SW480 (cell line): ENCODE measurements at regions not wholly inside any gene's neighbourhood (a gene's known extent, or its start where the extent isn't known, plus 50 kb on each side); places are given as distances from the start of the nearest gene placed in this dataset.
A peak's percentile ranks its signal among the peaks of the same experiment; 100 is the strongest.

Experiments used
- DNase-seq: peaks from one replicate; pipeline ENCODE4 v3.0.0-alpha.2; 2016; ENCODE audit warnings: low spot score

DNA sequence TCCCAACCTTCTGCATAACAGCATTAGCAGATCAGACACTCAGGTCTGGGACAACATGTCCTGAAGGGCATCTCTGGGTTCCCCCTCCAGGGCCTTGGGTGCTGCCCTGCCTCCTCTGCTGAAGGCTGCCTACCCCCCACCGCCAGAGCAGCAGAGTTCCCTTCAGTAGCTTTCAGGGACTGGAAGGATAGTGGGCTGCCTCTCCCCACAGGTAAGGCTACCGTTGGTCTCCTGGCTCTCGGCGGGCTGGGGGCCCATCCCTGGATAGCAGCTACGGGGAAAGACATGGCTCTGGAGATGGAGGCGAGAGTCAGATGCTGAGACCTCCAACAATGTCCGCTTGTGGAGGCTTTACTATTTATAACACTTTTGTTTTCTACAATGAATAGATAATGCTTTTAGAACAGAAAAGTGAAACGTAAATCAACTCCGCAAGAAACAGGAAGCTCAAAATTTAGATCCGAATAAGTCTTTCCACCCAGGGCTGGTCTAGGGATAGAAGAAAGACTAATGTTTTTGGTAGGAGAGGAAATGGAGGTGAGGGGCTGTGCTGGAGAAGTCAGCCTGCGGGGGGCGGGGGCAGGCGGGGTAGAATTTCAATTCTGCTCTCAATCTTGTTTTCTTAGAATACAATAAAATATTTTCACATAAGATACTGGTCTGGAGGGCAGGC is 58.4 kb downstream of the ARL4C start:
- DNase-seq, result no peak

DNA sequence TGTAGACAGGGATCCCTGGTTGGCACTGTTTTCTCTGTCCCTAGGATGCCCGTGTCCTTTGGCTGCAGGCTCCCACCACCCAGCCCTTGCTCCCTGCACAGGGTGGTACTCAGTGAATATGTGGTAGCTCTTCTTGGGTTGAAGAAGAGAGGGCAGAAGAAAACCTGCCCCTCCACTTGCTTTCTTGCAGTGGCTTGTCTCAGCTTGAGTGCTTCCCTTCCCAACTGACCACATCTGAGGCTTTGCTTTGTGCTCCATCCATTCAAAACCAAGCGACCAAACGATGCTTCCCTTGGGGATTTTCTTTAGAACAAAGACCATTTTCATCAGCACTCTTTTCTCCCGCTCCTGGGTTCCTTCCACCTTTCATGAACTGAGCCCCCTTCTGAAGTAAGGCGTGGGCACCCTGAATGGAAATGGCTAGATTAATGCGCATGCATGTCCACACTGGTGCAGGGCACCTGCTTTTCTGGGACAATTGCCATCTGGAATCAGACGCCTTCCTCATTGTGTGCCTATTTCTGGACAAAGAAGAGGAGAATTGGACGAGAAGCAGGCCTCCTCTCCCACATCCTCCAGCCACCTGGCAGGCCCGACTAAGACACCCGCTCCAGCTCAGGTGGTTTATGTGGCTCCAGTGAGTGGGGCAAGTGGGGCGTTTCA is 59.1 kb downstream of the ARL4C start:
- DNase-seq, result peak; percentile 45

DNA sequence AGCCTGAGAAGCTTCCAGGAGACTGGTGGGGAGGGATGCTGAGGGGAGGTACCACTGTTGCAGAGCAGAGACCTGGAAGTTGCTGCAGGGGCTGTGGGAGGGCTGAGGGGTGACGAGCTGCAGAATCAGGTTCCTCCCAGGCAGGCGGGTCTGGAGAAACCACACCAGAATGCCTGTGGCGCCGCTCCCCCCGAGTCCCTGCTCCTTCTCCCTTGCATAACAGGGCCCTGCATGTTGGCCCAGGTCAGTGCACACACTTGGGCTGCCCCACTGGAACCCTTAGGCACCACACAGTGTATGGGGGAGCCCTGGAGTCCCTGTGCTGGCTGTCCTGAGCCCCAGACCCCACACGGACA is 60.4 kb downstream of the ARL4C start:
- peak; percentile 29 for DNase-seq

DNA sequence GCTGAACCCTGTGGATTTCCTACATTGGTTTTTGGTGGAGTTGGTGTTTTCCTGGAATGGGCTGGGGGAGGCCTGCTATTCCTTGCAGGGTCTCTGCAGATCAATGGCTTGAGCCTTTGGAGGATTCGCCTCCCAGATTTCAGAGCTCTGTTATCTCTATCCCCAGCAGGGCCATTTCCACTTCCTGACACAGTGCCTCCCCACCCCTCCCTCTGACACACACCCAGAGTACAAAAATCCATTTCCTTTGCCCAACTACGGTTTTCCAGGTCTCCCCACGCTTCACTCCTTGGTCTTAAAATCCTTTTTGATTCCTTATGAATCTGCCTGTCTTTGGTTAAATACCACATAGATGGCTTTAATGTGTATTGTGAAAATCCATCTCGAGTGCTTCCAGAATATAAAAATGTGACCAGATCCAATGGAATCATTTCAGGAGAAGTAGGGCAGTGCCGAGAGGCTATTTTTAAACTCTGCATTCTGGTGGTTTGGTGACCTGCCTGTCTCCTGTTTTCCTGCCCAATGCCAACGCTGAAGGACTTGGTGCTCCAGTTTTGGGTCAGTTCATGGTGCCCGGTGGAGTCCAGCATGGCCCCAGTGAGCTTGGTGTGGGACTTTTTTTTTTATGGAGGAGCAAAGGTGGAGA is 60.9 kb downstream of the ARL4C start:
- no peak for DNase-seq

DNA sequence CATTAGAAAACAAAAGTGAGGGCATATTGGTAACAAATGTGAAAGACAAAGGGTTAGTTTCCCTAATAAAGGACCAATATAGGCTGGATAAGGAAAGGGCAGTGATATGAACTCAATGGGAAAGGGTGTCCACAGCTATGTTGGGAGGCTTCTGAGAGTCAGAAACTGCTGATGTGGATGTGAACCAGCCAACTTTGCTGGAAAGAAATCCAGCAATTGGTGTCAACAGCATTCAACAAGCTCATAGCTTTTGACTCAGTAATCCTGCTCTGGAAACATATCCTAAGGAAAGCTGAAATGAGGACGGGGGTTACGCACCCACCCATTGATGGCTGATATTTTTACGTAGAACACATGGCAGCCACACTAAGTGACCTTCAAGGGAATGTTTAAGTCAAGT is 63.7 kb downstream of the ARL4C start:
- DNase-seq, result no peak

DNA sequence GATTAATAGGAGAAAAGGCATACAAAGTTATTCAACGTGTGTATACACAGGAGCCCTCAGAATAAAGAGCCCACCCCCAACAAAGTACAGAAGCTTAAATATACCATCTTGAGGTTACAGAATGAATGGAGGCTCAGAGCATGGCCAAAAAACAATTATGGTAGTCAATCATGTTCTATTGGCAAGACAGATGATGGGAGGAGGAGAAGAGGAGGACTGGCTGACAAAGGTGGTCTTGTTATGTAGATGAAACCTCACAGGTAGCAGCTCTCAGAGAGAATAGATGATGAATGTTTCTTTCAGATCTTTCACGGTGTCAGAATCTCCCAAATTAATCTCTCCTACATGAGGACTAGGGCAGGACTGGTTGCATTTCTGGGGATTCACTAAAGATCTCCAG is 66.0 kb downstream of the ARL4C start:
- no peak for DNase-seq

DNA sequence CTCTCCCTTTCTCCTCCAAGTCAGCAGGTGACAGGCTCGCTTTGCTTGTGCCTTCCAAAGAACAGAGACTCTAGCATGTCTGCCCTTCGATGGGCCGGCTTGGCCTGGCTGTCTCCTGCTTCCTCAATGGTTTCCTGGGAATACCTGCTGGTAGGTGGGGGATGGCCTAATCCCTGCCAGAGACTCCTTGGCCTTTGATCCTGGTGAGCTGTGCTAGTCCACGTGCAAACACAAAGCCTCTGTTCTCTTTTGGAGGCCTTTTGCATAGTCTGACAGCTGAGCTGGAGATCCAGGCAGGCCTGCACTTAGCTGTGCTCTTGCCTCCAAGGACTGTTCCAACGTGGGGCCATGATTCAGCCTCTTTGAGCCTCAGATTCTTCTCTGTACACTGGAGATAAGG is 67.6 kb downstream of the ARL4C start:
- no peak for DNase-seq

DNA sequence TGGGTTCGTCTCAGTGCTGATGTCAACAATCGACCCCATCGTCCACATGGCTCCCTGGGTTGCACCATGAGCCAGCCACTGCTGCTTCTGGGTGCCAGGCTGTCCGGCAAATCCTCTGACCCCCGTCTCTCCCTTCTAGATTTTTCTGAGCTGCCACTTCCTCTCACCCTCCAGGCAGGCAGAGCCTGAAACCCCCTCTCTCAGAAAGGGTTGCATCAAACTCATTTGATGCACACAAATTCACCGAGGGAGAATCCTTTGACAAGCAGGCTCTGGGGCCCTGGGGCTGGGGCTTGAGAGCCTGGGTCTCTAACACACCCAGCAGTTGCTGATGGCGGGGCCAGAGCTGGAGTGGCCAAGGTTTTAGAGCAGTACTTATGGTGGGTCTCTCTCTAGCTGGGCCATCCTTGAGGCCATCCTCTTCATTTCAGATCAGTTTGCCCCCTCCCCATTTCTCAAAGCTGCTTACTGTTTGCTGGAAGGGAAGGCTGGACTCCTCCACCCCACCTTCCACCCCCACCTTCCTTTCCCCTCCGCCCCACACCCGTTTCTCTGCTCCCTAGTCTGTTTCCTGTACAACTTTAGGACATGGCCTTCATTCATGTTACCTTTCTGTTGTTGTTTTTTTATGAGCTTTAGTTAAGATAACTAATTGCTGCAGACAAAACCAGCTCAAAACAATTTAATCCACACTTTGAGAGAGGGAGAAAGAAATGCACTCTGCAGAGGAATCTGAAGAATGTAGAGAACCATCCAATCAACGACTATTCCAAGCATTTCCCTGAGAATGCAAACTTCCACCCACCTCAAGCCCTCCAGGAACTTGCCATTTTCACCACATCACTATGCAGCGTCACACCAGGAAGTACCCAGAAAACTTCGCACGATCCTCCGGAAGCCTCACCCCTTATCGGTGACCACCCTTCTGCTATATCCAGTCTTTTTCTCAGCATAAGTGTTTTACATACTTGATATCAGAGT is 69.5 kb downstream of the ARL4C start:
- DNase-seq, result peak; percentile 75

DNA sequence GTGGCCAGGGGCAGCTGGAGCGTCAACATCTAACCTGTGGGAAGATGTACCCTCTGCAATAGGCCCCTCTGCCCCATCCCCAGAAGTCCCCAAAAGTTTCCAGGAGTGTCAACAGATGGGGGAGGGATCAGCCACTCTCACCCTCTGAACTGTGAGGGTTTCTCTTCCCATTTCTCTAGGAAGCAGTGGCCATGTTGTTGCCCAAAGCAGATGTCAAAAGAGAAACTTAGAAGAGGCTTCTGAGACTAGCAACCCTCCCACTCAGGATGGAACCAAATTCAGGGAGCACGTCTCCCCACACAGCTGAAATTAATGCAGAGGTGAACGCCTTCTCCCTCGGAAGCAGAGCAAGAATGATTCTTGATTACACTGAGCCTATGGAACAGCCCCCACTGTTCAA is 70.3 kb downstream of the ARL4C start:
- DNase-seq, result no peak

DNA sequence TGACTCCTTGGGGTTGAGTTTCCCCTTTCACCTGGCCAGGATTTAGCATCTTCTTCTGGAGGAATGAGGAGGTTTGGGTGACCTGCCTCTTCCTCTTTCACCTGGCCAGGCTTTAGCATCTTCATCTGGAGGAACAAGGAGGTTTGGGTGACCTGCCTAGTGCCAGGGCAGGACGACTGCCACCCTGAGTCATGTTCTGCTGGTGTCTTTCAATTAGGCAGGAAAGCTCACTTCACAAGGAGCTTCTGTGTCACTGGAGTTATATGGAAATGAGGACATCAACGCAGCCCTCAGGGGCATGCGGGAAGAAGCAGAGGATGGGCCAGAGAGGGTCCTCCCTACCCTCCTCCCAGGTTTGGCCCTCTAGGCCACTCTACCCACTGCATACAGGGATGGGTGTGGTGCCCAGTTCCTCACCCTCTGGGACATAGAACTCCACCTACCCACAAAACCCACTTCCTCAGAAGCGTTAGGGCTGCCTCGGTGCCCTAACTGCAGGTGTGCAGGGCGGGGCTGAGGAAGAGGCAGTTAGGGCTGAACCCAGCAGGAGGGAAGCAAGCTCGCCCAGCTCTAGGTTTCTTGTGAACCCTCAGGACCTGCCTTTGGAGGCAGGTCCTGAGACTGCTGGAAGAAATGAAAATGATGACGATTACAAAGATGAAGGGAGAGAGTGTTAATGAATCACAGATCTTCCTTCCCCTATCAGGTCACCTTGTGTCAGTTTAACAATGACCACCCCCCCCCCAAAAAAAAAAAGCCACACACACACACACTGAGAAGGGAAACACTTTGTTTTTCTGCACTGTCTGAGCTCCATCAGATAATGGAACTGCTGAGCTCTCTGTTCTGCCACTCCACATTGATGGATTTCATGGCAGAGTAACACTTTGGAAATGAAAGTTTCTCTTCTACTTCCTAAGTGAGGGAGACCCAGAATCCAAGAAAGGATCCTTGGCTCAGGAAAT is 71.0 kb downstream of the ARL4C start:
- peak; percentile 73 for DNase-seq

DNA sequence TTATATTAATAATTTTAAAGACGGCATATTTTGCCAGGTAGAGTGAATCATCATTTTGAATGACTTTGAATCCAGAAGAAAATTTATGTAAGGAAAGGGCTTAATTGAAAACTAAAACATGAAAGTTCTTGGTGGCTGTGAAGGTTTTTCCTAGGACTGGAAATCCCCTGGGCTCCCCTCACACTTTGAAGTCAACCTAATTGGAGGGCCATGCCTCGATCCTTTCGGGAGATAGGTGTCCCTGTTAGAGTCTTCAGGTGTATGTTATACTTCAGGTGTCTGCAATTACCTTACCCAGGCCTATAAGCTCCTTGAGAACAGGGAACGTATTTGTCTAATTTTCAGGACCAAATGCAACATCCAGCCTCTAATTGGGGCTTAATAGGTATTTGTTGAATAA is 73.0 kb downstream of the ARL4C start:
- no peak for DNase-seq

DNA sequence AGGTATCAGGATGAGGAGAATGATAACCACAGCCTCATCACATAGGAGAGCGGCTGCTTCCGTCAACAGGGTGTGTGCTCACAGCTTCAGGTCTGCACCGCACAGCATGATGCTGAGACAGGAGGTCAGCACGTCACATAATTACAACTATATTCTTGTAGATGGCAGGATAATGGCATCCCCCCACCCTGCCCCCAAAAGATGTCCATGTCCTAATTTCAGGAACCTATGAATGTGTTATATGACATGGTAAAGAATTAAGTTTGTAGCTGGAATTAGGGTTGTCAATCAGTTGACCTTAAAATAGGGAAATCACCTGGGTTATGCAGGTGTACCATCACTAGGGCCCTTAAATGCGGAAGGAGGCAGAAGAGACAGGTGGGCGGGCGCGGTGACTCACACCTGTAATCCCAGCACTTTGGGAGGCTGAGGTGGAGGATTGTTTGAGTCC is 73.9 kb downstream of the ARL4C start:
- DNase-seq, result peak; percentile 66

DNA sequence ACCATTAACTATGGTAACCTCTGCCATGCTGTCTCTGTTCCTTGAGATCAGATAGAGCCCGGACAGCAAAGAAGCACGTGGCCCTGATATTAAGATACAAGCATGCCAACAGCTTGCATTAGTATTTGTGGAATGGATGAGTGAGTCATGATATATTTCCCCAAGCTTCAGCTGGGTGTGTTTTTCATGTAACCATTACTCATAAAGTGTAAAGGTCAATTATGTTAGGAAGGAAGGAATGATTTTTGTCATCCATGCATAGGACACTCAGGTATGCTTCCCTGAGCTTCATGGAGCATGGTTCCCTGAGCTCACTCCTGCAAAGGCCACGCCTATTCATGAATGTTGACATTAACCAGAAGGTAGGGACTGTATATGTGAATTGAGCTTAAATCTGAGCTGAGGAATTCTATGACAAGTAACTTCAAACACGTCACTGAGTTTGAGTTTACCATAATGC is 74.6 kb downstream of the ARL4C start:
- DNase-seq, result peak; percentile 96

DNA sequence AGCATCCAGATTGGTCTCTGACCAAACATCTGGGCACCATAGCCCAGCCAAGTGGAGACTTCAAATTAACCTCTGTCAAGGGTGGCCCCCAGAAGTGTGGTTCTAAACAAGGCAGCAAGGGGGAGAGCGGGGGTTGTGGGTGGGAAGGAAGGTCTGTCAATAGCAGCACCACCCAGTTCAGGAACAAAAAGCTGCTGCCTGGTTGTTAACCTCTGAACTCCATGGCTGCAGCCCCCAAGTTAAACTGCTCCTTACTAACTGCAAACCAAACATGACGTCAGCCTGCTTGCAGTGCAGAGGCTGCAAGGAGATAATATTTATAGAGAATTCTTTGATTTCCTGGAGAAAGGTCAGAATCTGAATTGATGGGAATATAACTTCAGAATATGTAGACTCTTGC is 76.5 kb downstream of the ARL4C start:
- DNase-seq, result no peak

DNA sequence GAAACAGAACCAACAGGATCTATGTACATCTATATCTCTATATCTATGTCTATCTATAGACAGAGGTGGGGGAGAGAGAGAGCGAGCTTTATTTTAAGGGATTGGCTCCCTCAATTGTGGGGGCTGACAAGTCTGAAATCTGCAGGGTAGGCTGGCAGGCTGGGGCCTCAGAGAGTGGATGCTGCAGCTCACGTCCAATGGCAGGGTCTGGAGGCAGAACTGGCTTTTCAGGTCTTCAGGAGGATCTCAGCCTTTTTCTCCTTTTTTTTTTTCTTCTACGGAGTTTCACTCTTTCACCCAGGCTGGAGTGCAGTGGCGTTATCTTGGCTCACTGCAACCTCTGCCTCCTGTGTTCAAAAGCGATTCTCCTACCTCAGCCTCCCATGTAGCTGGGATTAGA is 77.2 kb downstream of the ARL4C start:
- no peak for DNase-seq

DNA sequence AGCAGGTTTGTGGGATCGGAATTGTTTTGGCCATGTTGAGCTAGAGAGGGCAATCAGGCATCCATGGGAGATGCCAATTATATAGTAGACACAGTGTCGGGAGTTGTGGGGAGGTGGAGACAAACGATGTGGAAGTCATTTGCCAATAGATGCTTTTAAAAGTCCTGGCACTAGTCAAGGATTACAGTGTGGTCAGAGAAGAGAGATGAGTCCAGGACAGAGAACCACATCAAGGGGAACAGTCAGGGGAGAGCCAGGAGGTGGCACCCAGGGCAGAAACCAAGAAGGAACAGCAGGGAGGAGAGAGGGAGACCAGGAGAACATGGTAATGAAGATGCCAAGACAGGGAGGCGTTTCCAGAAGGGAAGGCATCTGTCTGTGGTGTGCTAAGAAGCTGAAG is 81.2 kb downstream of the ARL4C start:
- DNase-seq, result peak; percentile 86

DNA sequence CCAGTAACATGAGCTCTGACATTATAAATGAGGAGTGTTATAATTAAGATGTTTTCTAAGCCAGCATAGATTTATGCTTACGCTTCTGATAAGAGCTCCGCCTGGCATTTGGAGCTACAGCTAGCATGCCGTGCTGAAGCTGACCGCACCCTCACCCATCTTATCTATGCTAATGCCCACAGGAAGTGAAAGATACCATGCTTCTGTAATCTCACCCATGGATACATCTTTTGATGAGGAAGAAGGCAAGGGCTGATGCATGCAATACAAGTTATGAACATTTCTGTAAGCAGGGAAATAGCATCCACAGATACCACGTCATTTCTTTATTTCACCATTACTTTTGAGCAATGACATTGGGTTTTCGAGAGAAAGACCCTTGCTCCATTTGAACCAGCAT is 82.3 kb downstream of the ARL4C start:
- peak; percentile 40 for DNase-seq

DNA sequence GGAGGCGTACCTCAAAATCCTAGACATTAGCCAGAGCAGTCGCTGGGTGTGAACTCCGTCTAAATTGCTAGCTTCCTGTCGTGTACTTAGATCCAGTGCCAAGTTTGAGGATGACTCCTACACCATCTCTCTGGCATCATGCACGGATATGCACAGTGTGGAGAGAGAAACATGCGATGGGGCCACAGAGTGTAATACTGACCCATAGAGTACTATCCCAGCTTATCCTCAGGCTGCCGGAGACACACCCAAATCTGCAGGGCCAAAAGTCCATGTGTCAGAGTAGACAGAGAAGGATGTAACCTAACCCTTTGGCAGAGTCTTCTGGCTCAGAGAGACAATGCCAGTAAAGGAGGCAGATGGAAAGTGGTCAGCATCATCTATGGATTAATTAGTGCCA is 84.2 kb downstream of the ARL4C start:
- DNase-seq, result peak; percentile 90

DNA sequence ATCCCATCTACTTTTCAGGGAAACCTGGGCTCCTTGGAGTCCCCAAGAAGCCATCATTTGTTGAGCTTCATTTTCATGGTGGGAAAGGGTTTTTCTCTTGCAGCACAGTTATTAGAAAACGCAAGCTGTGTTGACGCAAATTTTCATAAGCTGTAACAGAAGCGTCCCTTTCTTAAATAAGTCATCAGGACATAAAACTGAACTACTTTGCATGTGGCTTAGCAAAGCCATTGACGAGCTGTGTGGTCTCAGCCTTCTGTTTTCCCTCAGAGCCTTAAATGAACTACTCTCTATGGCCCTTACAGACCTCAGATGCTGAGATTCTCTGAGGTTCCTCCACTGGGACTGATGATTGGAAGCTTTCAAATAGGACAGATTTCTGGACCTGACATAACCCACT is 85.1 kb downstream of the ARL4C start:
- DNase-seq, result no peak

DNA sequence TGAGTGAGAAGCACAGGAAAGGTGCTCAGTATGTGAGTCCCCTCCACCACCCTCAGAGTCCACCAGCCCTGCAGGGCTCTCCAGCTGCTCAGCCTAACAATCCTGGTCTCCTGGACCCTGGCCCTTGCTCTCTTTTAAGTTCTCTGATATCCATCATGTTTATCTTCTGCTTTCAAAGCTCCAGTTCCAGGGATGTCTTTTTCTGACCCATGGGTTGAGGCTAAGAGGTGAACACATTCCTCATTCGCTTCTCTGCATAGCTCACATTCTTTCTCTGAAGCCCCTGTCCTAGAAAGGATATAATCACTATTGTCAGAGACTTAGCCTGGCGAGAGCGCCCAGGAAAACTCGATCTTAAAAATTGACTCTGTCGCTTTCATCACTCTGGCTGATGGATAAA is 86.4 kb downstream of the ARL4C start:
- no peak for DNase-seq

DNA sequence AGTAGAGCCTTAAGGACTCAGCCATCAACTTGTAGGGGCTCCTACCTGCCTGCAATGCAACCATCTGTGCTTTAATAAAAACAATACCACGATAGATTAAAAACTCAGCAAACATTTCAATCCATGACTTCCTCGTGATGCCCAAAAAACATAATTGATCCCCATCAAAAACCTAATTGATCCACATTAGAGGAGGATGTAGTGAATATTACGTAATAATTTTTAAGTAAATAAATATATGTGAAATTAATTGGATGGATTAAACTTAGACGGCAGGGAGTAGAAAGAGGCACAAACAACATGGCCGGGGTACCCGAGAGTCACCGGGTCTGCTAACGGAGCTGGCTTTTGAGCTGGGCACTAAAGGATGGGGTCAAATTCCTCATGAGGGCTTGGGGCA is 87.3 kb downstream of the ARL4C start:
- DNase-seq, result no peak
